NB4 (cell line): ENCODE measurements at regions not wholly inside any gene's neighbourhood (a gene's known extent, or its start where the extent isn't known, plus 50 kb on each side); places are given as distances from the start of the nearest gene placed in this dataset.

Experiments
- CTCF ChIP-seq: IDR thresholded peaks from one replicate; pipeline ENCODE4 v1.5.1; 2012; ENCODE audit warnings: low read depth, low read length
- MYC ChIP-seq: IDR thresholded peaks from 2 replicates; pipeline ENCODE4 v1.6.1; 2011; ENCODE audit warnings: low read depth, low read length
- POLR2A ChIP-seq: IDR thresholded peaks from 2 replicates; pipeline ENCODE4 v1.6.1; 2011; ENCODE audit warnings: mild to moderate bottlenecking; ENCODE audit not compliant: insufficient read length; ENCODE audit errors: extremely low read depth

- no peak for TF ChIP-seq CTCF
- TF ChIP-seq POLR2A: no peak
- no peak for TF ChIP-seq MYC
These were observed 69.1 kb upstream of the BRD7 start for GRCh38 chr16:50437769-50438437.
